GM23338 (cell line): ENCODE measurements at regions not wholly inside any gene's neighbourhood (a gene's known extent, or its start where the extent isn't known, plus 50 kb on each side); places are given as distances from the start of the nearest gene placed in this dataset.

Source experiments
- ATAC-seq: fragments of 200-7000 bp; cut with Tn5 transposase; 3 replicates; pipeline ENCODE4 v1.9.1; 2020
- DNase-seq: peaks from one replicate; pipeline ENCODE4 v3.0.0-alpha.2; 2015; ENCODE audit warnings: low spot score
- H2AFZ ChIP-seq: fragments of 200-600 bp; sonication (generic); 2 replicates; pipeline ENCODE4 v1.8.0; 2016; ENCODE audit warnings: antibody characterized with exemption, mild to moderate bottlenecking, moderate library complexity
- H3F3A ChIP-seq: fragments of 200-600 bp; sonication (generic); replicated peaks from 2 replicates; pipeline ENCODE4 v1.8.0; 2017; ENCODE audit warnings: antibody characterized with exemption, mixed run types, low read depth
- H3K27ac ChIP-seq: fragments of 200-600 bp; sonication (generic); 2 replicates; pipeline ENCODE4 v1.6.1; 2016; ENCODE audit warnings: low read depth
- H3K27me3 ChIP-seq: fragments of 200-600 bp; sonication (generic); 2 replicates; pipeline ENCODE4 v1.8.0; 2016; ENCODE audit warnings: mild to moderate bottlenecking, mixed run types, moderate library complexity; ENCODE audit not compliant: insufficient read depth
- H3K36me3 ChIP-seq: fragments of 200-600 bp; sonication (generic); 2 replicates; pipeline ENCODE4 v1.8.0; 2016; ENCODE audit warnings: mild to moderate bottlenecking; ENCODE audit not compliant: insufficient read depth
- H3K4me1 ChIP-seq: fragments of 200-600 bp; sonication (generic); 2 replicates; pipeline ENCODE4 v1.8.0; 2016; ENCODE audit warnings: mild to moderate bottlenecking, moderate library complexity; ENCODE audit not compliant: insufficient read depth
- H3K4me2 ChIP-seq: fragments of 200-600 bp; sonication (generic); 2 replicates; pipeline ENCODE4 v1.7.1; 2017; ENCODE audit warnings: mixed run types
- H3K4me3 ChIP-seq: fragments of 200-600 bp; sonication (generic); 2 replicates; pipeline ENCODE4 v1.6.1; 2016; ENCODE audit warnings: mixed run types
- H3K79me2 ChIP-seq: fragments of 200-600 bp; sonication (generic); replicated peaks from 2 replicates; pipeline ENCODE4 v1.8.0; 2017; ENCODE audit warnings: mild to moderate bottlenecking; ENCODE audit not compliant: insufficient read depth
- H3K9me2 ChIP-seq: fragments of 200-600 bp; sonication (generic); 2 replicates; pipeline ENCODE4 v1.8.0; 2017; ENCODE audit not compliant: insufficient read depth
- H4K20me1 ChIP-seq: fragments of 200-600 bp; sonication (generic); replicated peaks from 2 replicates; pipeline ENCODE4 v1.8.0; 2017; ENCODE audit warnings: mild to moderate bottlenecking; ENCODE audit not compliant: insufficient read depth
- H3K27ac Mint-ChIP-seq: 2 replicates; pipeline ENCODE4 v1.8.0; 2020; ENCODE audit warnings: inconsistent platforms, mild to moderate bottlenecking, moderate library complexity, mixed read lengths
- H3K27me3 Mint-ChIP-seq: 3 replicates; pipeline ENCODE4 v1.8.0; 2022; ENCODE audit warnings: low read depth, mild to moderate bottlenecking, moderate library complexity, mixed read lengths, inconsistent platforms; ENCODE audit not compliant: insufficient read depth, poor library complexity
- H3K36me3 Mint-ChIP-seq: 3 replicates; pipeline ENCODE4 v1.8.0; 2021; ENCODE audit warnings: low read depth, mild to moderate bottlenecking, inconsistent platforms, moderate library complexity, mixed read lengths
- H3K4me1 Mint-ChIP-seq: 3 replicates; pipeline ENCODE4 v1.8.0; 2020; ENCODE audit warnings: mild to moderate bottlenecking, inconsistent platforms, mixed read lengths
- H3K4me3 Mint-ChIP-seq: 3 replicates; pipeline ENCODE4 v1.8.0; 2021; ENCODE audit warnings: moderate library complexity, mild to moderate bottlenecking, inconsistent platforms, mixed read lengths
- H3K9me3 Mint-ChIP-seq: 3 replicates; pipeline ENCODE4 v1.8.0; 2020; ENCODE audit warnings: moderate library complexity, mild to moderate bottlenecking, inconsistent platforms, mixed read lengths
- CTCF ChIP-seq, 2 experiments: fragments of 200-600 bp in 1 of 2; sonication (generic) in 1 of 2; conservative IDR thresholded peaks; 2 replicates each; pipeline versions ENCODE4 v1.5.1 to v1.6.1; 2016 to 2017; ENCODE audit warnings: antibody characterized with exemption in 2 of 2, low read depth in 2 of 2, mild to moderate bottlenecking in 2 of 2, moderate library complexity in 1 of 2
- NANOG ChIP-seq: IDR thresholded peaks from 2 replicates; pipeline ENCODE4 v1.6.1; 2016; ENCODE audit warnings: antibody characterized with exemption, borderline replicate concordance
- ZNF462 ChIP-seq: fragments of 250-450 bp; sonication (Bioruptor Pico); IDR thresholded peaks from 2 replicates; pipeline ENCODE4 v1.5.0; 2020; ENCODE audit warnings: mild to moderate bottlenecking, moderate library complexity

- H2AFZ ChIP-seq, result no peak overlapping the region
- H3K4me2 ChIP-seq, result no peak overlapping the region
These were observed 604.7 kb downstream of the PTPRC start for GRCh38 chr1:199243423-199244061.

More at GRCh38 chr1:199243423-199244061, 604.7 kb downstream of the PTPRC start:
- Mint-ChIP-seq H3K4me1 (peaks cover 6% of the 10 kb centered on the region; the same call in 2 of the 3 replicates), H3K27ac (no peak overlapping the region), H3K36me3 (no peaks in the 10 kb centered on the region), H3K9me3 (no peaks in the 10 kb centered on the region), H3K4me3 (no peak overlapping the region), H3K27me3 (no peaks in the 10 kb centered on the region)
- TF ChIP-seq CTCF (conservative IDR thresholded peaks at IDR 0.05; ENCODE audit: low read depth in 2 of 2), result peak; percentile 70 to 95
- peak; percentile 24; the same call in 1 of the 2 replicates for TF ChIP-seq ZNF462 (CRISPR knock-in tag)
- no peak for TF ChIP-seq NANOG
- Histone ChIP-seq H3K79me2 (no peaks in the 10 kb centered on the region), H3F3A (no peaks in the 10 kb centered on the region), H3K27ac (no peak overlapping the region), H3K4me1 (no peaks in the 10 kb centered on the region), H3K27me3 (no peaks in the 10 kb centered on the region), H3K9me2 (peaks cover 1% of the 10 kb centered on the region), H3K36me3 (no peaks in the 10 kb centered on the region), H3K4me3 (no peak overlapping the region), H4K20me1 (no peaks in the 10 kb centered on the region)
- DNase-seq (peak; percentile 77), ATAC-seq (peak; percentile 100)
